ENCODE measurements at regions not wholly inside any gene's neighbourhood (a gene's known extent, or its start where the extent isn't known, plus 50 kb on each side); places are given as distances from the start of the nearest gene placed in this dataset.

- ChIA-PET POLR2A (no interaction called here), CTCF (interaction anchor here (1.0 to 1.7 kb wide), 2 partner anchors 11 to 85 kb away, joined by 4 to 5 read pairs; no protein-coding TSS in a partner anchor)
- no peak overlapping the region for H3K4me3 ChIP-seq (ENCODE audit: low read depth, low read length)
- no peak for DNase-seq (ENCODE audit: low read depth, low spot score)
- no peak for TF ChIP-seq CTCF (IDR thresholded peaks at IDR 0.05; ENCODE audit: insufficient read depth, low read length, missing control alignments)
Measured at GRCh38 chr12:127592245-127592644, 674.7 kb upstream of the TMEM132C start.

- POLR2A ChIA-PET: no interaction called here
- no peak for DNase-seq (ENCODE audit: low read depth, low spot score)
- TF ChIP-seq CTCF (IDR thresholded peaks at IDR 0.05; ENCODE audit: insufficient read depth, low read length, missing control alignments): no peak
- no peak overlapping the region for H3K4me3 ChIP-seq (ENCODE audit: low read depth, low read length)
- CTCF ChIA-PET: interaction anchor here (1.0 to 2.6 kb wide), 2 partner anchors 13 to 34 kb away, joined by 3 to 8 read pairs; no protein-coding TSS in a partner anchor
Measured at GRCh38 chr12:127594351-127594970, 672.5 kb upstream of the TMEM132C start.

GRCh38 chr12:127595506-127595905 lies 671.5 kb upstream of the TMEM132C start:
- DNase-seq (ENCODE audit: low read depth, low spot score): no peak
- POLR2A ChIA-PET: no interaction called here
- TF ChIP-seq CTCF (IDR thresholded peaks at IDR 0.05; ENCODE audit: insufficient read depth, low read length, missing control alignments): no peak
- H3K4me3 ChIP-seq (ENCODE audit: low read depth, low read length): no peak overlapping the region
- CTCF ChIA-PET: no interaction called here

- ChIA-PET POLR2A (no interaction called here), CTCF (no interaction called here)
- TF ChIP-seq CTCF (IDR thresholded peaks at IDR 0.05; ENCODE audit: insufficient read depth, low read length, missing control alignments): no peak
- H3K4me3 ChIP-seq (ENCODE audit: low read depth, low read length): no peak overlapping the region
- no peak for DNase-seq (ENCODE audit: low read depth, low spot score)
Measured at GRCh38 chr12:127596891-127597290, 670.1 kb upstream of the TMEM132C start.

- no peak for DNase-seq (ENCODE audit: low read depth, low spot score)
- POLR2A ChIA-PET: no interaction called here
- TF ChIP-seq CTCF (IDR thresholded peaks at IDR 0.05; ENCODE audit: insufficient read depth, low read length, missing control alignments): no peak
- CTCF ChIA-PET: no interaction called here
- H3K4me3 ChIP-seq (ENCODE audit: low read depth, low read length): no peak overlapping the region
Measured at GRCh38 chr12:127599436-127599835, 667.5 kb upstream of the TMEM132C start.

- no peak overlapping the region for H3K4me3 ChIP-seq (ENCODE audit: low read depth, low read length)
Measured at GRCh38 chr12:127600211-127600610, 666.8 kb upstream of the TMEM132C start.

More at GRCh38 chr12:127600211-127600610, 666.8 kb upstream of the TMEM132C start:
- ChIA-PET CTCF (no interaction called here), POLR2A (no interaction called here)
- DNase-seq (ENCODE audit: low read depth, low spot score): no peak
- TF ChIP-seq CTCF (IDR thresholded peaks at IDR 0.05; ENCODE audit: insufficient read depth, low read length, missing control alignments): no peak
